ENCODE measurements at regions not wholly inside any gene's neighbourhood (a gene's known extent, or its start where the extent isn't known, plus 50 kb on each side); places are given as distances from the start of the nearest gene placed in this dataset.

GRCh38 chr18:7393080-7393479 lies 162.2 kb downstream of the LRRC30 start:
- no peaks in the 10 kb centered on the region for H3K9me2 ChIP-seq (ENCODE audit: insufficient read depth)
- no peaks in the 10 kb centered on the region for H4K20me1 ChIP-seq (ENCODE audit: insufficient read depth)
- ATAC-seq (no peak), DNase-seq (ENCODE audit: low read depth, low spot score) (no peak)
- ChIA-PET RAD21 (ENCODE audit: low non-redundant PET in 1 of 2, low total read pairs in 2 of 2, uncharacterized antibody in 2 of 2, unreplicated experiment in 2 of 2) (no interaction called here), CTCF (no interaction called here), POLR2A (no interaction called here)
- intact Hi-C loops (cut with micrococcal nuclease), result no loop called here
- TF ChIP-seq JUND (IDR thresholded peaks at IDR 0.05) (no peak), SP1 (IDR thresholded peaks at IDR 0.05; ENCODE audit: low read depth) (no peak), POLR2AphosphoS5 (IDR thresholded peaks at IDR 0.05; ENCODE audit: low read depth, low read length) (no peak), SIN3A (IDR thresholded peaks at IDR 0.05; ENCODE audit: low read depth) (no peak), YY1 (IDR thresholded peaks at IDR 0.05; ENCODE audit: extremely low read depth, insufficient replicate concordance, low read depth, low read length) (no peak), RAD21 (IDR thresholded peaks at IDR 0.05; ENCODE audit: low read depth) (no peak), TCF7L2 (IDR thresholded peaks at IDR 0.05; ENCODE audit: borderline replicate concordance, extremely low read depth, insufficient read depth, insufficient read length) (no peak), EZH2 (IDR thresholded peaks at IDR 0.05) (no peak), EGR1 (IDR thresholded peaks at IDR 0.05; ENCODE audit: low read depth) (no peak), ZFX (IDR thresholded peaks at IDR 0.05) (no peak), ELF1 (IDR thresholded peaks at IDR 0.05; ENCODE audit: borderline replicate concordance, low read depth) (no peak), ATF3 (IDR thresholded peaks at IDR 0.05) (no peak), MAX (IDR thresholded peaks at IDR 0.05) (no peak), ZBTB33 (IDR thresholded peaks at IDR 0.05; ENCODE audit: extremely low read depth, insufficient replicate concordance, low read length) (no peak), POLR2A (IDR thresholded peaks at IDR 0.05; ENCODE audit: borderline replicate concordance, extremely low read depth, insufficient read depth, insufficient read length) (no peak), CEBPB (IDR thresholded peaks at IDR 0.05; ENCODE audit: low read depth) (no peak)
- H3K4me1 ChIP-seq (ENCODE audit: control insufficient read depth in 1 of 2, insufficient read depth in 2 of 2, low read length in 2 of 2), result no peaks in the 10 kb centered on the region
- no peaks in the 10 kb centered on the region for H3K27me3 ChIP-seq (ENCODE audit: insufficient read depth, low read length)
- H3K79me2 ChIP-seq (ENCODE audit: insufficient read depth, low read length), result no peaks in the 10 kb centered on the region
- no TSS peak for BruUV-seq (replicated peaks)
- H3K4me2 ChIP-seq (ENCODE audit: low read length), result no peak overlapping the region
- no peaks in the 10 kb centered on the region for H3K36me3 ChIP-seq (ENCODE audit: control insufficient read depth in 1 of 2, insufficient read depth in 2 of 2, low read length in 2 of 2)
- no peak overlapping the region for H2AFZ ChIP-seq (ENCODE audit: low read depth, low read length, poor library complexity, severe bottlenecking)
- no peak overlapping the region for H3K9ac ChIP-seq (ENCODE audit: low read length)
- no peak overlapping the region for H3K27ac ChIP-seq (ENCODE audit: low read depth, low read length)
- H3K9me3 ChIP-seq (ENCODE audit: control insufficient read depth in 1 of 2, insufficient read depth in 1 of 2, low read depth in 1 of 2, low read length in 2 of 2), result peaks cover 0 to 6% of the 10 kb centered on the region in 2 experiments; a peak in 2 of 4 replicates
- H3K4me3 ChIP-seq (replicated peaks in 1 of 2; ENCODE audit: low read depth in 1 of 2, low read length in 2 of 2), result no peak overlapping the region

Data from HCT116 (cell line).